Neural progenitor cell (in vitro differentiated cells): ENCODE measurements at regions not wholly inside any gene's neighbourhood (a gene's known extent, or its start where the extent isn't known, plus 50 kb on each side); places are given as distances from the start of the nearest gene placed in this dataset.

Experiments
- EZH2 ChIP-seq: fragments of 200-600 bp; sonication (generic); IDR thresholded peaks from 2 replicates; pipeline ENCODE4 v1.6.1; 2017; ENCODE audit warnings: antibody characterized with exemption, mild to moderate bottlenecking, moderate library complexity
- TF ChIP-seq, protein P1 (sequence below): fragments of 200-600 bp; sonication (generic); IDR thresholded peaks from 2 replicates; pipeline ENCODE4 v1.5.1; 2017; ENCODE audit warnings: antibody characterized with exemption, mild to moderate bottlenecking

DNA sequence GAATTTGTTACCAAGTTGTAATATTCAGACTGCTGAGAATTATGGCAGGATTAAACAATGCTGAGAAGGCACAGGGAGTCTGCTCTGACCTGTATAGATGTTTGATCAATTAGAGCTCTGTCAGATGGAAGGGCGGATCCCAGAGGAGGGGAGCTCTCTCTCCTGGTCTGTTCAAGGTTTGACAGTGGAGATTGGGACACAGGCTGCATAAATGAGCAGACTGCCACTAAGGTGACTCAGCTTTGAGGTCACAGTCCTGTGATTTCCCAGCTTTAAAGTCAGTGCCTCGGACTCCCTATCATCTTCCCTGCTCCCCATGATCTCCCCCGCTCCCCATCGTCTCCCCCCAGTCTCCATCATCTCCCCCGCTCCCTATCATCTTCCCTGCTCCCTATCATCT lies 59.2 kb upstream of the SLC22A23 start:
- no peak for TF ChIP-seq EZH2
- TF ChIP-seq, protein P1, sequence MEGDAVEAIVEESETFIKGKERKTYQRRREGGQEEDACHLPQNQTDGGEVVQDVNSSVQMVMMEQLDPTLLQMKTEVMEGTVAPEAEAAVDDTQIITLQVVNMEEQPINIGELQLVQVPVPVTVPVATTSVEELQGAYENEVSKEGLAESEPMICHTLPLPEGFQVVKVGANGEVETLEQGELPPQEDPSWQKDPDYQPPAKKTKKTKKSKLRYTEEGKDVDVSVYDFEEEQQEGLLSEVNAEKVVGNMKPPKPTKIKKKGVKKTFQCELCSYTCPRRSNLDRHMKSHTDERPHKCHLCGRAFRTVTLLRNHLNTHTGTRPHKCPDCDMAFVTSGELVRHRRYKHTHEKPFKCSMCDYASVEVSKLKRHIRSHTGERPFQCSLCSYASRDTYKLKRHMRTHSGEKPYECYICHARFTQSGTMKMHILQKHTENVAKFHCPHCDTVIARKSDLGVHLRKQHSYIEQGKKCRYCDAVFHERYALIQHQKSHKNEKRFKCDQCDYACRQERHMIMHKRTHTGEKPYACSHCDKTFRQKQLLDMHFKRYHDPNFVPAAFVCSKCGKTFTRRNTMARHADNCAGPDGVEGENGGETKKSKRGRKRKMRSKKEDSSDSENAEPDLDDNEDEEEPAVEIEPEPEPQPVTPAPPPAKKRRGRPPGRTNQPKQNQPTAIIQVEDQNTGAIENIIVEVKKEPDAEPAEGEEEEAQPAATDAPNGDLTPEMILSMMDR, result no peak
